CD4-positive, alpha-beta T cell treated with Interleukin-15 for 1 hour (primary cell): ENCODE measurements at regions not wholly inside any gene's neighbourhood (a gene's known extent, or its start where the extent isn't known, plus 50 kb on each side); places are given as distances from the start of the nearest gene placed in this dataset.
"Not testable (repeated sequence)": the region's sequence is repeated elsewhere in the genome, so short reads cannot be mapped to it uniquely, and the experiment has no call there.

Experiments
- DNase-seq: peaks from one replicate; pipeline ENCODE4 v3.0.0-alpha.2; 2020

GRCh38 chr3:194250098-194251002 lies 100.8 kb downstream of the CPN2 start:
- no peak for DNase-seq

GRCh38 chr3:194251007-194251406 lies 100.1 kb downstream of the CPN2 start:
- DNase-seq, result no peak

- DNase-seq, result no peak
Observed at GRCh38 chr3:194251461-194251860, 99.7 kb downstream of the CPN2 start.

- DNase-seq, result no peak
Observed at GRCh38 chr3:194251891-194252560, 99.1 kb downstream of the CPN2 start.

- DNase-seq, result no peak
Observed at GRCh38 chr3:194253270-194253669, 97.9 kb downstream of the CPN2 start.

GRCh38 chr3:194254040-194254439 lies 97.1 kb downstream of the CPN2 start:
- no peak for DNase-seq

- peak; percentile 64 for DNase-seq
Observed at GRCh38 chr3:194255252-194256039, 95.7 kb downstream of the CPN2 start.

GRCh38 chr3:194256040-194256945 lies 94.8 kb downstream of the CPN2 start:
- no peak for DNase-seq

GRCh38 chr3:194257151-194257621 lies 93.9 kb downstream of the CPN2 start:
- no peak for DNase-seq

GRCh38 chr3:194257916-194258668 lies 93.0 kb downstream of the CPN2 start:
- DNase-seq, result no peak

- no peak for DNase-seq
Observed at GRCh38 chr3:194259982-194260766, 91.0 kb downstream of the CPN2 start.

GRCh38 chr3:194261581-194262063 lies 89.5 kb downstream of the CPN2 start:
- no peak for DNase-seq

- DNase-seq, result no peak
Observed at GRCh38 chr3:194262176-194262924, 88.8 kb downstream of the CPN2 start.

GRCh38 chr3:194262925-194263305 lies 88.2 kb downstream of the CPN2 start:
- no peak for DNase-seq

GRCh38 chr3:194264631-194265504 lies 86.3 kb downstream of the CPN2 start:
- not testable (repeated sequence) for DNase-seq

GRCh38 chr3:194265505-194265892 lies 85.6 kb downstream of the CPN2 start:
- DNase-seq, result no peak

GRCh38 chr3:194265996-194266964 lies 84.8 kb downstream of the CPN2 start:
- no peak for DNase-seq
